Tibial artery (tissue), 4 donors: ENCODE measurements at regions not wholly inside any gene's neighbourhood (a gene's known extent, or its start where the extent isn't known, plus 50 kb on each side); places are given as distances from the start of the nearest gene placed in this dataset.
A peak's percentile ranks its signal among the peaks of the same experiment; 100 is the strongest.
"Not testable (repeated sequence)": the region's sequence is repeated elsewhere in the genome, so short reads cannot be mapped to it uniquely, and the experiment has no call there.

ENCODE experiments used
- DNase-seq, 2 donors: peaks; one replicate each; pipeline ENCODE4 v3.0.0-alpha.2; 2019
- H3K27ac ChIP-seq, 2 donors: fragments of 200-600 bp; sonication (generic) in 1 of 2; 1 replicate in 1 of 2; 2 replicates in 1 of 2; pipeline ENCODE4 v1.5.1; 2018 to 2019; ENCODE audit warnings: mild to moderate bottlenecking in 1 of 2
- H3K27me3 ChIP-seq, 2 donors: fragments of 200-600 bp; sonication (generic) in 1 of 2; one replicate each; pipeline versions ENCODE4 v1.5.1 to v1.6.0; 2016 to 2019
- H3K36me3 ChIP-seq, 3 donors: fragments of 200-600 bp; sonication (generic) in 2 of 3; one replicate each; pipeline ENCODE4 v1.5.1; 2016 to 2019; ENCODE audit warnings: mild to moderate bottlenecking in 2 of 3
- H3K4me1 ChIP-seq, 4 donors: fragments of 200-600 bp; sonication (generic) in 2 of 4; 1 replicate in 3 of 4; 2 replicates in 1 of 4; pipeline ENCODE4 v1.5.1; 2016 to 2019
- H3K4me3 ChIP-seq, 2 donors: fragments of 200-600 bp; sonication (generic) in 1 of 2; 1 replicate in 1 of 2; 2 replicates in 1 of 2; pipeline ENCODE4 v1.5.1; 2018 to 2019; ENCODE audit warnings: mild to moderate bottlenecking in 2 of 2
- H3K9me3 ChIP-seq, 3 donors: fragments of 200-600 bp; sonication (generic) in 1 of 3; one replicate each; pipeline ENCODE4 v1.5.1; 2016 to 2019
- intact Hi-C: fragments of 100-400 bp; cut with DNase I; formaldehyde crosslinking; loops from one replicate; pipeline ENCODE4 v1.15.0; 2023; ENCODE audit warnings: low total_unique reads
- TF ChIP-seq, protein P1 (sequence below), 2 experiments: fragments of 200-600 bp in 1 of 2; fragments of 450-650 bp in 1 of 2; IDR thresholded peaks; one replicate each; pipeline ENCODE4 v1.5.1; 2017 to 2019; ENCODE audit warnings: antibody characterized with exemption in 2 of 2, mild to moderate bottlenecking in 1 of 2, moderate library complexity in 1 of 2

DNA sequence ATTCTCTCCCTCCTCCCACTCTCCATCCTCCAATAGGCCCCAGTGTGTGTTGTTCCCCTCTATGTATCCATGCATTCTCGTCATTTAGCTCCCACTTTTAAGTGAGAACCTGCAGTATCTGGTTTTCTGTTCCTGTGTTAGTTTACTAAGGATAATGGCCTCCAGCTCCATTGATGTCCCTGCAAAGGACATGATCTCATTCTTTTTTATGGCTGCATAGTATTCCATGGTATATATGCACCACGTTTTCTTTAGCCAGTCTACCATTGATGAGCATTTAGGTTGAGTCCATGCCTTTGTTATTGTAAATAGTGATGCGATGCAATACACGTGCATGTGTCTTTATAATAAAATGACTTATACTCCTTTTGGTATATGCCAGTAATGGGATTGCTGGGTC, 100.3 kb upstream of the USP9X start:
- Histone ChIP-seq H3K27me3 (no peaks in the 10 kb centered on the region), H3K36me3 (no peaks in the 10 kb centered on the region), H3K4me1 (no peaks in the 10 kb centered on the region), H3K27ac (no peak overlapping the region), H3K4me3 (no peak overlapping the region), H3K9me3 (no peaks in the 10 kb centered on the region)
- DNase-seq, result no peak
- intact Hi-C loops, result no loop called here
- TF ChIP-seq, protein P1, sequence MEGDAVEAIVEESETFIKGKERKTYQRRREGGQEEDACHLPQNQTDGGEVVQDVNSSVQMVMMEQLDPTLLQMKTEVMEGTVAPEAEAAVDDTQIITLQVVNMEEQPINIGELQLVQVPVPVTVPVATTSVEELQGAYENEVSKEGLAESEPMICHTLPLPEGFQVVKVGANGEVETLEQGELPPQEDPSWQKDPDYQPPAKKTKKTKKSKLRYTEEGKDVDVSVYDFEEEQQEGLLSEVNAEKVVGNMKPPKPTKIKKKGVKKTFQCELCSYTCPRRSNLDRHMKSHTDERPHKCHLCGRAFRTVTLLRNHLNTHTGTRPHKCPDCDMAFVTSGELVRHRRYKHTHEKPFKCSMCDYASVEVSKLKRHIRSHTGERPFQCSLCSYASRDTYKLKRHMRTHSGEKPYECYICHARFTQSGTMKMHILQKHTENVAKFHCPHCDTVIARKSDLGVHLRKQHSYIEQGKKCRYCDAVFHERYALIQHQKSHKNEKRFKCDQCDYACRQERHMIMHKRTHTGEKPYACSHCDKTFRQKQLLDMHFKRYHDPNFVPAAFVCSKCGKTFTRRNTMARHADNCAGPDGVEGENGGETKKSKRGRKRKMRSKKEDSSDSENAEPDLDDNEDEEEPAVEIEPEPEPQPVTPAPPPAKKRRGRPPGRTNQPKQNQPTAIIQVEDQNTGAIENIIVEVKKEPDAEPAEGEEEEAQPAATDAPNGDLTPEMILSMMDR (IDR thresholded peaks at IDR 0.05), result no peak

DNA sequence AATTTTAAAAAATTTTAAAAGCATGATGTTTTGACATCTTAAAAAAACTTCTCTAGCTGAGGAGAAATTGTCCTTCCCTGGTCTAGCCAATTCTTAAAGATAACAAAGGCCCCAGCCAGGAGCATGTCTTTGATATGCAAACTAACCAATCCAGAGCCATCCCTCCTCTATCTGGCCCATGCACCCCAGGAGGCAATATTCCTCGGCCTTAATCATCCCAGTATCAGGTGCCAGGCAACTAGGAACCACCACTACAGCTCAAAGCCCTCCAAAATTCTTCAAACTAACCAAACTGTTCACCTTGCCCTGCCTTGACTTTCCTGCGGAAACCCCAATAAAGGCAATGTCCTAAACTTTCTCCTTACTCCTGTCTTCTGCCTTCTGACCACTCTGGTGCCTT, 97.8 kb upstream of the USP9X start:
- H3K4me3 ChIP-seq, result no peak overlapping the region
- H3K27ac ChIP-seq, result no peak overlapping the region
- H3K27me3 ChIP-seq, result no peaks in the 10 kb centered on the region
- no peaks in the 10 kb centered on the region for H3K9me3 ChIP-seq
- no peak for DNase-seq
- H3K4me1 ChIP-seq, result no peaks in the 10 kb centered on the region
- intact Hi-C loops, result no loop called here
- TF ChIP-seq, protein P1 (IDR thresholded peaks at IDR 0.05), result no peak
- H3K36me3 ChIP-seq, result no peaks in the 10 kb centered on the region

DNA sequence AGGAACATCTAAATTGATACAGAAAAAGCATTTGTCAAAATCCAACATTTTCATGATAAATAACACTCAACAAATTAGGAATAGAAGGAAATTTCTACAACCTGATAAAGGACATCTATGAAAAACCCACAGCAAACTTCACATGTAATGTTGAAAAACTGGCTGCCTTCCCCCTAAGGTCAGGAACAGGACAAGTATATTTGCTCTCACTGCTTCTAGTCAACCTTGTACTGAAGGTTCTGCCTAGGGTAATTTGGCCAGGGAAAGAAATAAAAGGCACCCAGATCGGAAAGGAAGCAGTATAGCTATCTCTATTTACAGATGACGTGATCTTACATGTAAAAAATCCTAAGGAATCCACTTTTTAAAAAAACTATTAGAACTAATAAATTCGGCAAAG, 97.1 kb upstream of the USP9X start:
- TF ChIP-seq, protein P1 (IDR thresholded peaks at IDR 0.05), result no peak

DNA sequence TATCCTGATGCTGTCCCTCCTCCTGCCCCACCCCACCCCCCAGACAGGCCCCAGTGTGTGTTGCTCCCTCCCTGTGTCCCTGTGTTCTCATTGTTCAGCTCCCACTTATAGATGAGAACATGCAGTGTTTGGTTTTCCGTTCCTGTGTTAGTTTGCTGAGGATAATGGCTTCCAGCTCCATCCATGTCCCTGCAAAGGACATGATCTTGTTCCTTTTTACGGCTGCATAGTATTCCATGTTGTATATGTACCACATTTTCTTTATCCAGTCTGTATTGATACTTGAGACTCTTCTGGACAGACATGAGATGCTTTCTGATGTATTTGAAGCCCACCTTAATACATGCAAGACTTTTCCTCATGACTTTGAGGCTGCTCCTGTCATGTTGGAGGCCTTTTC, 91.8 kb upstream of the USP9X start:
- H3K9me3 ChIP-seq, intact Hi-C loops, H3K27me3 ChIP-seq, H3K4me1 ChIP-seq, DNase-seq, H3K36me3 ChIP-seq, H3K27ac ChIP-seq, H3K4me3 ChIP-seq: not testable (repeated sequence)

More for the DNA sequence above, 97.1 kb upstream of the USP9X start:
- Histone ChIP-seq H3K4me1 (no peaks in the 10 kb centered on the region), H3K4me3 (no peak overlapping the region), H3K27me3 (no peaks in the 10 kb centered on the region), H3K27ac (no peak overlapping the region), H3K9me3 (no peaks in the 10 kb centered on the region), H3K36me3 (no peaks in the 10 kb centered on the region)
- intact Hi-C loops, result no loop called here
- DNase-seq, result no peak

DNA sequence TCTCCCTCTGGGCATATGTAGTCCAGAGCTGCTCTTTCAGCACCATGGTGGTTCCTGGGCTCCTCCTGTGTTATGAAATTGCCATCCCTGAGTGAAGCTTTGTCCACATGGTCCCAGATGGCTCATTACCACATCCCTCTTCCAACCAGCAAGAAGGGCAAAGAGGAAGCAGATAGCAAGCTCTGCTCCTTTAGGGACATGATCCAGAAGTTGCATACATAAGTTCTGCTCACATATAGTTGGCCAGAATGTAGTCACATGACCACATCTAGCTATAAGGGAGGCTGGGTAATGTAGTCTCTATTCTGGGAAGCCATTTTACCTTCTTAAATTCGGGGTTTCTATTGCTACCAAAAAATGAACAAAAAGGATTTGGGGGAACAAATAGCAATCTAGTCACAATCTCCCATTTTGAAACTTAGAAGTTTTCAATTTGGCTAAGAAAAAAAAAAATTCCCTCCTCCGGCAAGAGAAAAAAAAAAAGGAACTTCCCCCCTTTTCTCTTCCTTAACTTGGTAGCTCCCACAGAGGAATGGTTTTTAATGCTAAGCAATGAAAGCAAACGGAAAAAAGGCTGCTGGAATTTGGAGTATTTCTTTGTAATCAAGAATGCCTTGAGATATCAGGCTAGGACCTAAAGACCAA, 88.2 kb upstream of the USP9X start:
- Histone ChIP-seq H3K4me1 (no peaks in the 10 kb centered on the region), H3K27me3 (no peaks in the 10 kb centered on the region), H3K27ac (no peak overlapping the region), H3K4me3 (no peak overlapping the region), H3K9me3 (no peaks in the 10 kb centered on the region), H3K36me3 (no peaks in the 10 kb centered on the region)
- TF ChIP-seq, protein P1 (IDR thresholded peaks at IDR 0.05), result no peak
- intact Hi-C loops, result no loop called here
- peak in 1 of 2 donors; percentile 28 for DNase-seq

DNA sequence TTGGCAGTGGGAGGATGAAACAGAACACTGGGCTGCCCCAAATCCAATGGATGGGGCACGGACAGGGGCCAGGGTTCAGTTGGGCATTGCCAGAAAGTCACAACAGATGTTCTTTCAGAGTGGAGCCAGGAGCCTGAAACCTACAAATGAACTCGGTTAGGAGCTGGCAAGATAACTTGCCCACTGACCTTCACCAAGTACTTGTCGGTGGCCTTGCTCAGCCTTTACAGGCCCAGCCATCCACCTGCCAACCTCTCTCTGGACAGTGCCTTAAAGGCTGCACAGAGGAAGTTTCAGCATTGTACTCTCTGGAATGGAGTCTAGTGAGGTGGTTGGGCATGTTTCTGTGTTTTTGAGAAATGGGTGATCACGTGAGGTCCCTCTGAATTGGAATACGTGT, 87.1 kb upstream of the USP9X start:
- intact Hi-C loops, result no loop called here
- H3K4me1 ChIP-seq, result no peaks in the 10 kb centered on the region
- no peak for DNase-seq
- H3K27ac ChIP-seq, result no peak overlapping the region
- H3K9me3 ChIP-seq, result no peaks in the 10 kb centered on the region
- TF ChIP-seq, protein P1 (IDR thresholded peaks at IDR 0.05), result no peak
- H3K27me3 ChIP-seq, result no peaks in the 10 kb centered on the region
- H3K4me3 ChIP-seq, result no peak overlapping the region
- H3K36me3 ChIP-seq, result no peaks in the 10 kb centered on the region
